Myocyte (in vitro differentiated cells): ENCODE measurements at regions not wholly inside any gene's neighbourhood (a gene's known extent, or its start where the extent isn't known, plus 50 kb on each side); places are given as distances from the start of the nearest gene placed in this dataset.

ENCODE experiments used
- DNase-seq: peaks from one replicate; pipeline ENCODE4 v3.0.0-alpha.2; 2012; ENCODE audit warnings: low read depth

- peak; percentile 46 for DNase-seq
Measured at GRCh38 chr13:89783221-89783755, 1564.2 kb upstream of the MIR17HG start.

DNA sequence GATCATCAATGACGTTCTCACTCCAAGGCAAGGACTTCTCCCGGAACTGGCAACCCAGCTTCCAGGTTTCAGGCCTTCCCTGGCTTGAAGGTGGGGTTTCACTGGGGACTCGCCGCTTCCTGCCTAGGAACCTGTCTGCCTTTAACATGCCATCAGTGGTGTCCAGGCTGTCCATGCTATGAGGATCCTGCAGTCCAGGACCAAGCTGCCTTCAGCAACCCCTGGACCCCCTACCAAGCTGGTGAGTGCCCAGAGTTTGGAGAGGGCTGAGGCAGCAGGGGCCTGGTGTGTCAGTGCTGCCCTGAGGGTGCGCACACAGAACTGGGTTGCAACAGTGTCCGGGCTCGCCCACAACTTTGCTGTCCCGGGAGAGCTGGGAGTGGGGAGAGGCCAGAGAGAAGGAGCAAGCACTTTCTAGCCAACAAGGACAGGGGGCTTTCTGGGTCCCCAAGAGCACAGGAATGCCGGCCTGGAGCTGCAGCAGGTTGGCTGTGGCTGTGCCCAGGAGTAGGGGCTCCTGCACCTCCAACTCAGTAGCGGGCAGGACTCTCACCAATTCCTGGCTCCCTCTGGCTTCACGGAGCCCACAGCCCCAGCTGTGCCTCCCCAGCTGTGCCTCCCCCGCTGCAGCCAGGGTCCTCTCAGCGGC, 1563.2 kb upstream of the MIR17HG start:
- DNase-seq, result no peak

- DNase-seq, result no peak
Measured at GRCh38 chr13:89786531-89786930, 1561.0 kb upstream of the MIR17HG start.

DNA sequence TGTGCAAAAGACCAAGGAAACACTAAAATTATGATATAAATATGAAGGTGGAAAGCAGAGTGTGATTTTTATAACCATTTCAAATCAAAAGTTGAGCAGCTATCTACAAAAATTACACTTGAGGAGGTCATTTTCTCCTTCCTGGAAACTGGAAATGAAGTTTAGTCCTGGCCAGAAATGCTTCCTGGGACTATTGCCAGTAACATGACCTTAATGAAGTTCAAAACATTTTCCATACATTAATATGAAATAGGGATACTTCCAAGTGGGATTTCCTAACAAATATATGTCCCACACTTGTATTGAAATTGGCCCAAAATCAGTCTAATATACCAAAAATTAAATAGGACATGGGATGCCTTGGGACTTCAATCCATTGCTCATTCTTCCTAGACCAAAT, 1556.8 kb upstream of the MIR17HG start:
- DNase-seq, result no peak

DNA sequence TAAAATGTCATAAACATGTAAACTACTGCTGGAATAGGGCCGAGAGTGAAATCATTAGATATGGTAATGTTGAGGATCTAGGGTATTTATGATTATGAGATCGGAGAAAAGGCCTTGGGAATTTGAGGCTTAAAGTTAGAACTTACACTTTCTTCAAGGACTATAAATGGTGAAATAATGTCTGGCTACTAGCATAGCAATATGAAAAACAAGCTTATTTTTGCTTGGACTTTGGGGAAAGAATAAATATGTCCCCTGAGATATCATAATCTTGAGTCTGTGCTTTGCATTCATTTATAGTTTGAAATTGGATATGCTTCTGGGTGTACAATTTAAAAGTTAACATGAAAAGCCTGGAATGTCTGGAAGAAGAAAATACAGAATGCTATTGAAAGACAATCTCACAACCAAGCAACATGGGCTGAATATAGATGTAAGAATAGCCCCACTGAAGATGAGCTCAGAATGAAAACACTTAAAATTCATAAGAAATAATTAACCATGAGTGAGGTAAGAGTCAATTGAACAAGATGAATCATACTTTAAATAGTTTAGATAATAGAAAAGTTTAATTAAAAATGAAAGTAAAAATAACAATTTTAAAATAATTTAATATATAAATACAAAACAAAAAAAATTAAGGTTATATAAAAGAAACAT, 1555.4 kb upstream of the MIR17HG start:
- no peak for DNase-seq

- no peak for DNase-seq
Measured at GRCh38 chr13:89796196-89796595, 1551.3 kb upstream of the MIR17HG start.

DNA sequence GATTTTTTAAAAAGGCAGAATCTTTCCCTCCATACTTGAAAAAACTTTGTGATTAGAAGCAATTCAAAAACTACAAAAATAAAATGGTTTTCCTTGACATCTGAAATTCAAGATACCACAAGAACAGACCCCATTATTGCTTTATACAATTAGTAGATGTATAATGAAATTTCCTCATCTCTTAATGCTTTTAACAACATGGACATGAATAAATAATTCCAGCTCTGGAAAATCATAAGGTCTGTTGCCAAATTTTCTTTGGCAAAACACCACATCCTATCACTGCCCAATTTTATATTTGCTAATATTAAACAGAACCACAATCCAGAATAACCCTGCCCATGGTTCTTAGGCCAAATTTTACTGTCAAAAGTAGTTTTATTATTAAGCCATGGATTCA, 1543.6 kb upstream of the MIR17HG start:
- DNase-seq, result no peak

DNA sequence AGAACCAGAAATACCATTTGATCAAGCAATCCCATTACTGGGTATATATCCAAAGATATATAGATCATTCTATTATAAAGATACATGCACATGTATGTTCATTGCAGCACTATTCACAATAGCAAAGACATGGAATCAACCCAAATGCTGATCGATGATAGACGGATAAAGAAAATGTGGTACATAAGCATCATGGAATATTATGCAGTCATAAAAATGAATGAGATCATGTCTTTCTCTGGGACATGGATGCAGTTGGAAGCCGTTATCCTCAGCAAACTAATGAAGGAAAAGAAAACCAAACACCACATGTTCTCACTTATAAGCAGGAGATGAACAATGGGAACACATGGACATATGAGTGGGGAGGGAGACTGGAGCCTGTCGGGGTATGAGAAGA, 1540.9 kb upstream of the MIR17HG start:
- no peak for DNase-seq

DNA sequence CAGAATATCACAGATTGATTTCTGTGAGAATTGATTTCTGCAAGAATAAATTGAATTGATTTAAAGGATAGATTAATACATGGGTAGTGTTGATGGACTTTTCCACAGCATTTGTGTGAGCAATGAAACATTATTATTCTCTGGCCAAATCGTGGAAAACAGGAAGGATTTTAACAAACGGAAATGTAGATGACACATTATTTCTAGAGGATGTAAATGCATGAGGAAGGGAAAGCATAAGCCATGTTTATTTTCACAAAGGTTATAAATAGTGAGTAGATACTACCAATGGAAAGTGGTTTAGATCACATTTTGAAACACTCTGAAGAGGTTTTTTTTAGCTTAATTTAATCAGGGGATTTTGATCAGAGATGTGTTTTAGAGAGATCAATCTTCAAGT, 1534.6 kb upstream of the MIR17HG start:
- DNase-seq, result no peak

GRCh38 chr13:89816404-89816803, 1531.1 kb upstream of the MIR17HG start:
- DNase-seq, result no peak

GRCh38 chr13:89822467-89822866, 1525.0 kb upstream of the MIR17HG start:
- no peak for DNase-seq

GRCh38 chr13:89827552-89827951, 1519.9 kb upstream of the MIR17HG start:
- DNase-seq, result no peak

- DNase-seq, result no peak
Measured at GRCh38 chr13:89828506-89828905, 1519.0 kb upstream of the MIR17HG start.

- DNase-seq, result no peak
Measured at GRCh38 chr13:89831157-89831556, 1516.3 kb upstream of the MIR17HG start.

GRCh38 chr13:89832827-89833226, 1514.7 kb upstream of the MIR17HG start:
- DNase-seq, result no peak

DNA sequence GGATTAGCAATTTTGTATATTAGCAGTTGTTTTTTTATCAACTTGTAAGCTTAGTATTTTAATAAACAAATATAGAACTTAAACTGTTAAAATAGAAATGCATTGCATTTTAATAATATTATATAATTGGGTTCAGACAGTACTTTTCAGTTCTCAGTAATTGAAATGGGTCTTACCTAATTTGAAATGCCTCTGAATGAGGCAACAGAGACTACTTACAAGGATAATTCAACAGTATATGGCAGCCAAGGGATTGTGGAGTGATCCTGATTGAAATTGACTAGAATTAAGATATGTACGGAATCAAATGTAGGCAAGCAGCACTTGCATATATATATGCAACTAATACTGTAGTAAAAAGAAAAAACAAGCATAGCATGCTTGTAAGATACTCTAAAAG, 1503.9 kb upstream of the MIR17HG start:
- DNase-seq, result no peak

- DNase-seq, result no peak
Measured at GRCh38 chr13:89845874-89846273, 1501.6 kb upstream of the MIR17HG start.

DNA sequence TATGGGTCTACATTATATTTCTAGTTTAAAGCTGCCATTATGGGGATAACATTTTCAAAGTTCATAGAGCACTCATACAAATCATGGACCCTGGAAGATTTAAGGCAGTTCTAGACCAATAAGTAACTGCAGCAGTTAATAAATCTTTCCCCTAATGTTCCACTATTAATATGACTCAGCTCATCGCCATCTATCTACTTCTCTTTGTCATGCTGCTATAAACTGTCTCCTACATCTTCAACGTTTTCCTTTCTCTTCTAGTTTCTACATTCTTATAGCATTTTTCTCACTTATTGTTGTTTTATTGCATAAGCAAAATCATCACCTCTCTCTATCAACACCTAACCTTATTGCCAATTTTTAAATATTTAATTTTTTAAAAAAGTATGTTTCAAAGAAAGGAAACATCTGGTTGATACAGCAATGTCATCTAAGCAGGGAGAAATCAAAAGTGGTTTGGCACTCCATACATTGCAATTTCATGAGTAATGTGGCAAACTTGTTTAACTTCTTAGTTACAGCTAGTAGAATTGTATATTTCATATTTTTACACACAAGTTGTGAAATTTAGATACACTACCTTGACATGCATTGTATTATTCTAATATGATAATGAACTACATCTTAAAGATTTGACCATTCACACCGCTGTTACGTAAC, 1500.4 kb upstream of the MIR17HG start:
- DNase-seq, result no peak

GRCh38 chr13:89852570-89852969, 1494.9 kb upstream of the MIR17HG start:
- no peak for DNase-seq

GRCh38 chr13:89856512-89856911, 1491.0 kb upstream of the MIR17HG start:
- DNase-seq, result no peak

DNA sequence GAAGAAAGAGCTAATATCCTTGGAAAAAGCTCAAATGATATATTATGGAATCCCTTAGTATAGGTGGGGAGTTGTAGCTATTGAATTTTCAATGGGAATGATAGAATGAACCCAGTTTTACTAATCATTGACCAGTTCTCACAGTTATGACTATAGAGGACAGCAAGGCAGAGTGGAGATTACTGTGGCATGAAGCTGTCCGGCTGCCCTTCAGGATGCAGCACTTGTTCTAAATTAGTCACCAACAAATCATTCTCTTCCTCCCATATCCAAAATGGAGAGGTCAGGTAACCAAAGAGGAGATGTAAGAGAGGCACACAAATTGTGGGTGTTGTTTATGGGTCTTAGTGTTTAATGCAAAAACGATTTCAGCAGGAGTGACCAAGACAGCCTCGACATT, 1490.0 kb upstream of the MIR17HG start:
- no peak for DNase-seq

- no peak for DNase-seq
Measured at GRCh38 chr13:89862011-89862690, 1485.3 kb upstream of the MIR17HG start.
